Cardiac fibroblast (primary cell): ENCODE measurements at regions not wholly inside any gene's neighbourhood (a gene's known extent, or its start where the extent isn't known, plus 50 kb on each side); places are given as distances from the start of the nearest gene placed in this dataset.

Experiments used
- DNase-seq, 2 donors: peaks; one replicate each; pipeline versions ENCODE4 v3.0.0 to v3.0.0-alpha.2; 2010; ENCODE audit warnings: low read depth in 2 of 2
- H3K4me3 ChIP-seq, 2 donors: replicated peaks in 1 of 2; 1 replicate in 1 of 2; 2 replicates in 1 of 2; pipeline ENCODE4 v1.5.1; 2011; ENCODE audit warnings: low read depth in 2 of 2, low read length in 2 of 2, mild to moderate bottlenecking in 2 of 2, moderate library complexity in 1 of 2
- CTCF ChIP-seq: IDR thresholded peaks from one replicate; pipeline ENCODE4 v1.5.1; 2011; ENCODE audit warnings: low read depth, mild to moderate bottlenecking, low read length, inconsistent platforms

GRCh38 chr10:2414039-2414438, 653.3 kb upstream of the PFKP start:
- no peak overlapping the region for H3K4me3 ChIP-seq
- DNase-seq: no peak
- TF ChIP-seq CTCF: no peak

GRCh38 chr10:2410049-2410448, 657.3 kb upstream of the PFKP start:
- H3K4me3 ChIP-seq: no peak overlapping the region
- TF ChIP-seq CTCF: no peak
- no peak for DNase-seq

- no peak overlapping the region for H3K4me3 ChIP-seq
- DNase-seq: no peak
- no peak for TF ChIP-seq CTCF
These were observed 664.1 kb upstream of the ADARB2 start for GRCh38 chr10:2401459-2401858.

- no peak for TF ChIP-seq CTCF
These were observed 662.2 kb upstream of the ADARB2 start for GRCh38 chr10:2399482-2399881.

GRCh38 chr10:2392145-2392812, 655.0 kb upstream of the ADARB2 start:
- H3K4me3 ChIP-seq: no peak overlapping the region
- DNase-seq: no peak
- TF ChIP-seq CTCF: no peak

More at GRCh38 chr10:2399482-2399881, 662.2 kb upstream of the ADARB2 start:
- no peak overlapping the region for H3K4me3 ChIP-seq
- DNase-seq: no peak

- no peak for TF ChIP-seq CTCF
- no peak overlapping the region for H3K4me3 ChIP-seq
- DNase-seq: no peak
These were observed 650.3 kb upstream of the ADARB2 start for GRCh38 chr10:2387672-2388071.

GRCh38 chr10:2387261-2387660, 649.9 kb upstream of the ADARB2 start:
- no peak overlapping the region for H3K4me3 ChIP-seq
- DNase-seq: no peak
- TF ChIP-seq CTCF: no peak
